BLaER1 treated with 17β-estradiol and CSF1 and Interleukin-3, amounts not matched to agents 10 nM and 100 nM (cell line): ENCODE measurements at regions not wholly inside any gene's neighbourhood (a gene's known extent, or its start where the extent isn't known, plus 50 kb on each side); places are given as distances from the start of the nearest gene placed in this dataset.
"Not testable (repeated sequence)": the region's sequence is repeated elsewhere in the genome, so short reads cannot be mapped to it uniquely, and the experiment has no call there.

Source experiments
- H3K27ac ChIP-seq, 11 experiments: shearing (Covaris generic); formaldehyde crosslinking; 2 replicates each; pipeline ENCODE4 v1.8.1; 2022
- H3K27me3 ChIP-seq, 11 experiments: shearing (Covaris generic); formaldehyde crosslinking; 2 replicates each; pipeline ENCODE4 v1.8.1; 2022
- H3K36me3 ChIP-seq, 11 experiments: shearing (Covaris generic); formaldehyde crosslinking; 2 replicates each; pipeline ENCODE4 v1.8.1; 2022
- H3K4me1 ChIP-seq, 10 experiments: shearing (Covaris generic); formaldehyde crosslinking; 2 replicates each; pipeline ENCODE4 v1.8.1; 2022
- H3K4me2 ChIP-seq, 11 experiments: shearing (Covaris generic); formaldehyde crosslinking; 2 replicates each; pipeline ENCODE4 v1.8.1; 2022
- H3K4me3 ChIP-seq, 10 experiments: shearing (Covaris generic); formaldehyde crosslinking; 2 replicates each; pipeline ENCODE4 v1.8.1; 2022
- H3K9ac ChIP-seq, 11 experiments: shearing (Covaris generic); formaldehyde crosslinking; 2 replicates each; pipeline ENCODE4 v1.8.1; 2022
- H3K9me3 ChIP-seq, 11 experiments: shearing (Covaris generic); formaldehyde crosslinking; replicated peaks in 1 of 11; 2 replicates each; pipeline ENCODE4 v1.8.1; 2022
- H4K20me1 ChIP-seq, 11 experiments: shearing (Covaris generic); formaldehyde crosslinking; 2 replicates each; pipeline ENCODE4 v1.8.1; 2022
- Cebpa-rat ChIP-seq, 11 experiments: shearing (Covaris generic); IDR thresholded peaks; 2 replicates each; pipeline ENCODE4 v1.8.1; 2022

DNA sequence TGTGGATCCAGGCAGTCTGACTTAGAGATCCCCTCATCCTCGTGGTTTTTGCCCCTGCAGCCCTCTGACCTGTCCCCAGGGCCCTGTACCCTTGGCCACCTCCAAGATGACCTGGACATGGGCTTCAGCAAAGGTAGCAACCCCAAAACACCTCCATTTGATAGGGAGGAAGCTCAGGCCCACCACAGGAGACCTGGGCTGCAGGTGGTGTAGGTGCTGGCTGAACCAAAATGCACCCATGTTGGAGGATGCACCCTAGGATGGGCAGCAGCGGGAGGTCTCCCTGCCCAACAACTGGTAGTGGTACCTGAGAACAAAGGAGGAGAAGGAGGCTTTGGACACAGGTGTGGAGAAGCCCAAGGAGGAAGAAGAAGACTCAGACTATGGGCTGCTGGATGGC, 188.7 kb downstream of the ZNF716 start:
- no peak overlapping the region for H3K9ac ChIP-seq

GRCh38 chr7:57641521-57642067, 191.6 kb downstream of the ZNF716 start:
- TF ChIP-seq Cebpa-rat (IDR thresholded peaks at IDR 0.05) = no peak
- no peak overlapping the region for H3K27ac ChIP-seq
- no peaks in the 10 kb centered on the region for H3K27me3 ChIP-seq
- no peaks in the 10 kb centered on the region for H4K20me1 ChIP-seq
- no peak overlapping the region for H3K9ac ChIP-seq
- no peak overlapping the region for H3K4me2 ChIP-seq
- peaks cover 10 to 12% (median 11%) of the 10 kb centered on the region in 11 experiments for H3K9me3 ChIP-seq
- H3K36me3 ChIP-seq = no peaks in the 10 kb centered on the region
- no peaks in the 10 kb centered on the region for H3K4me1 ChIP-seq
- H3K4me3 ChIP-seq = no peak overlapping the region

More for the DNA sequence above, 188.7 kb downstream of the ZNF716 start:
- Histone ChIP-seq H3K4me2 (no peak overlapping the region), H3K9me3 (no peaks in the 10 kb centered on the region), H3K27ac (no peak overlapping the region), H4K20me1 (no peaks in the 10 kb centered on the region), H3K4me1 (no peaks in the 10 kb centered on the region), H3K36me3 (no peaks in the 10 kb centered on the region), H3K4me3 (no peak overlapping the region), H3K27me3 (no peaks in the 10 kb centered on the region)
- no peak for TF ChIP-seq Cebpa-rat (IDR thresholded peaks at IDR 0.05)

DNA sequence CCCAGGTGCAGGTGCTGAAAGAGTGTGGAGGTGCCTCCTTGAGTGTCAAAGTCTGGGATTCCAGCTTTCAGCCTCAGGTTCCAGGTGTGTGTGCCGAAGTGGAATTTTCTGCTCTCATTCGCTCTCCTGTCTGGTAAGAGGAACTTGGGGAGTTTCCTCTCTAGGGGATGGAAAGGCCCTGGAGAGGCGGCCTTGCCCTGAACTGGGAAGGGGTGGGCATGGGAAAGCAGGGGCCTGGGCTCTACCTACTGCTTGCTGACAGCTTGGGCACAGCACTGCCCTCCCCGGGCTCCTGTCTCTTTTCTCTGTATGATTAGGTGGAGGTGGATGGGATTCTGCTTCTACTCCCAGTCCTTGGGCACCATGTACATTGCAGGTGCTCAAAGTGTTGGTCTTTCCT, 192.8 kb downstream of the ZNF716 start:
- Histone ChIP-seq H3K4me2 (no peak overlapping the region), H3K4me3 (no peak overlapping the region), H3K9ac (no peak overlapping the region), H3K36me3 (no peaks in the 10 kb centered on the region), H3K27ac (no peak overlapping the region), H3K4me1 (no peaks in the 10 kb centered on the region), H3K27me3 (no peaks in the 10 kb centered on the region), H4K20me1 (no peaks in the 10 kb centered on the region), H3K9me3 (peaks cover 21 to 24% (median 22%) of the 10 kb centered on the region in 11 experiments)
- no peak for TF ChIP-seq Cebpa-rat (IDR thresholded peaks at IDR 0.05)

- no peak overlapping the region for H3K4me2 ChIP-seq
- no peaks in the 10 kb centered on the region for H3K36me3 ChIP-seq
- no peaks in the 10 kb centered on the region for H3K27me3 ChIP-seq
- no peaks in the 10 kb centered on the region for H3K4me1 ChIP-seq
- no peak overlapping the region for H3K4me3 ChIP-seq
- H3K9me3 ChIP-seq = peaks cover 49 to 60% (median 58%) of the 10 kb centered on the region in 11 experiments
- TF ChIP-seq Cebpa-rat (IDR thresholded peaks at IDR 0.05) = no peak
- no peak overlapping the region for H3K9ac ChIP-seq
- H4K20me1 ChIP-seq = no peaks in the 10 kb centered on the region
- H3K27ac ChIP-seq = no peak overlapping the region
These were observed 196.4 kb downstream of the ZNF716 start for GRCh38 chr7:57646219-57646900.

DNA sequence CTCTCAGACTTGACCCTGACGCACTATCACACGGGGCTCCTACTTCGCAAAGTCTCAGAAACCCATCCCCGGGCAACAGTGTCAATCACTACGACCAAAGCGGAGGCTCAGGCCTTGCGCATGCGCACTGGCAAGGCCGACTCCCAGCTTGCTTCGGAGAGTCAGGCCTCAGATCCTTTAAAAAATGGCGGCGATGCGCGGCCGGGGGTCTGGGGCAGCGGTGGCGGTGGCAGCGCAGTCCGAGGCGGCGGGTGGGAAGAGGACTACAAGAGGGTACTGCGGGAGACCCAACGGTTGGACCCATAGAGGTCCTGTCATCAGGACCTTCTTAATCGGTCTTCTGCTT, 196.9 kb downstream of the ZNF716 start:
- no peak for TF ChIP-seq Cebpa-rat (IDR thresholded peaks at IDR 0.05)
- H3K27ac ChIP-seq = no peak overlapping the region
- H3K4me1 ChIP-seq = no peaks in the 10 kb centered on the region
- no peak overlapping the region for H3K4me2 ChIP-seq
- H3K36me3 ChIP-seq = no peaks in the 10 kb centered on the region
- H3K9ac ChIP-seq = no peak overlapping the region
- no peaks in the 10 kb centered on the region for H3K27me3 ChIP-seq
- H3K4me3 ChIP-seq = no peak overlapping the region
- no peaks in the 10 kb centered on the region for H4K20me1 ChIP-seq
- H3K9me3 ChIP-seq = peaks cover 53 to 65% (median 63%) of the 10 kb centered on the region in 11 experiments

DNA sequence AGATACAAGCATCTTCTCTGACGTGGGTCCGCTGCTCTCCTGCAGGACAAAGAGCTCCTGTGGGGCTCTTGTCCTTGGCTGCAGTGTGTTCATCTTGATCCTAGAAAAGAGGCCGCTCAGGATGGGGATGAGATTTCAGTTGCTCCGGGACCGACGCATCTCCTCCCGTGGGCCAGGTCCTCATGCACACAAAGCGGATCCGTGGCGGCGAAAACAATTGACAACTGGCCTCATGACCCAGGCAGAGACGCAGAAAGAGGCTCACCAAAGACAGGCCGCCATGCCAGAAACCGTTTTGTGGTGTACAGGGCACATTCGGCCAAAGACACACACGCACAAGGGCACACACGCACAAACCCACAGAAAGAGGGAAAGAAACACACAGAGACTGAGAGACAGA, 200.4 kb downstream of the ZNF716 start:
- H3K9me3 ChIP-seq = peaks cover 75 to 100% (median 90%) of the 10 kb centered on the region in 11 experiments

DNA sequence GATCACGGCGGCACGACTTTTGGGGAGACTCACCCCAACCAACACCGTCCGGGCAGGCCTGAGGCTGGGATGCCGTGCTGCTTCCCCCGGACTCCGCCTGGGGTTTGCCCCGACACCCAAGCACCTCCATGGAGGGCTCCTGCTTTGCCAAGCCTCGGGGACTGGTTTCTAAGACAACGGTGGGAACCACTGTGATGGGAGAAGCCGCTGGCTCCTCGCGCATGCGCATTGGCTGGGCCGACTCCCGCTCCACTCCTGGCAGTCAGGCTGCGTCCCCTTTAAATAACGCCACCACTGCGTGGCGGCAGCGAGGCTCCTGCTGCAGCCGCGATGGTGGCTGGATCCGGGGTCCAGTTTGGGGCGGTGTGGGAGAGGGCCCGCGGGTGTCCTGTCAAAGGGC, 201.0 kb downstream of the ZNF716 start:
- Histone ChIP-seq H3K4me1 (no peaks in the 10 kb centered on the region), H3K4me2 (no peak overlapping the region), H3K27me3 (no peaks in the 10 kb centered on the region), H4K20me1 (no peaks in the 10 kb centered on the region), H3K9me3 (peaks cover 70 to 95% (median 86%) of the 10 kb centered on the region in 11 experiments), H3K27ac (no peak overlapping the region), H3K4me3 (no peak overlapping the region), H3K9ac (no peak overlapping the region), H3K36me3 (no peaks in the 10 kb centered on the region)
- TF ChIP-seq Cebpa-rat (IDR thresholded peaks at IDR 0.05) = no peak

More for the DNA sequence above, 200.4 kb downstream of the ZNF716 start:
- H3K4me1 ChIP-seq, H4K20me1 ChIP-seq, H3K27me3 ChIP-seq, H3K4me2 ChIP-seq, H3K36me3 ChIP-seq, H3K4me3 ChIP-seq, H3K9ac ChIP-seq, H3K27ac ChIP-seq: not testable (repeated sequence)

DNA sequence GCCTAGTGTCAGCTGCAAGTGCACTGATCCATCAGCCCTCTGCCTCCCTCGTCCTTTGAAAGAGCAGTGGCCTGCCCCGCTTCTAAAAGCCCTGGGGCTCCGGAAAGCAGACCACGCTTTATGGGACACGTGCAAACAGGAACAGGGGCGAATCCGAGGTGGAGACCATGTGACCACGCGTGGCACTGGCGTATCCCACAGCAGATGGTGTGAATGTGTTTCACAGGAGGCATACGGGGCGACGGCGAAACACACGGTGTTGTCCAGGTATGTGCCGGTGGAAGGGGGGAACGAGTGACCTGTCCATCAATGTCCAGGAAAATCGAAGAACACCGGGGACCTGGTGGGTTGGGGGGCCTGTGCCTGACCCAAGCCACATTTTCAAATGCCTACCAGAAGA, 201.6 kb downstream of the ZNF716 start:
- H4K20me1 ChIP-seq, H3K36me3 ChIP-seq, H3K27me3 ChIP-seq, H3K27ac ChIP-seq, H3K4me2 ChIP-seq, H3K4me1 ChIP-seq, H3K9ac ChIP-seq, H3K4me3 ChIP-seq: not testable (repeated sequence)
- H3K9me3 ChIP-seq = peaks cover 64 to 89% (median 80%) of the 10 kb centered on the region in 11 experiments

- no peak overlapping the region for H3K4me3 ChIP-seq
- no peaks in the 10 kb centered on the region for H3K36me3 ChIP-seq
- H3K27me3 ChIP-seq = no peaks in the 10 kb centered on the region
- no peak overlapping the region for H3K9ac ChIP-seq
- H3K9me3 ChIP-seq = peaks cover 47 to 73% (median 62%) of the 10 kb centered on the region in 11 experiments; a peak in 21 of 22 replicates
- no peak overlapping the region for H3K27ac ChIP-seq
- H3K4me2 ChIP-seq = no peak overlapping the region
- no peaks in the 10 kb centered on the region for H3K4me1 ChIP-seq
- TF ChIP-seq Cebpa-rat (IDR thresholded peaks at IDR 0.05) = no peak
- H4K20me1 ChIP-seq = no peaks in the 10 kb centered on the region
These were observed 203.4 kb downstream of the ZNF716 start for GRCh38 chr7:57653262-57653830.

DNA sequence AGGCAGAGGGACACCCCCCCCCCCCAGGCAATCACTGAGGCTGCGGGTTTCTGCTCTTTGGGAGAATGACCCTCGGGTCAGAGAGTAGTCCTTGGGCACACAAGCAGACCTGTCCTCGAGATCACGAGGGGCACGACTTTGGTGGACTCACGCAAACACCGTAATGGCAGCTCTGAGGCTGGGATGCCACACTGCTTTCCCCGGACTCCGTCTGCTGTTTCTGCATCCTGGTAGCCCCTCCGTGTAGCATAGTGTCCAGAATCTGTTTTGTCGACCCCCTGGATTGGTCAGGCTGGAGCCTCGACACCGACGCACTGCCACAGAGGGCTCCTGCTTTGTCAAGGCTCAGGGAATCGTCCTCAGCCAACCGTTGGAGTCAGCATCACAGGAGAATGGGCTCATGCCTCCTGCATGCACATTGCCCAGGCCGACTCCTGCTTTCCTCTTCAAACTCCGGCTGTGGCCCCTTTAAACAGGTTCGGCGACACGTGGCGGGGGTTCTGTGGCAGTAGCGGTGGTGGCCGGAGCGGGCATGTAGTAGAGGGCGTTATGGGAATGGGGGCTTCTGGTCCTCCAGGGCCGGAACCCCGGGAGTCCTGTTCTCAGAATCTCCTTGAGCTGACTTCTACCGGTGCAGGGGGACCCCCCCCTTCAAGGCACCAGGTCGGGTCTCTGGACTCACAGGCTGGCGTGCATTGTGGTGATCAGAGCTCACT, 205.3 kb downstream of the ZNF716 start:
- H4K20me1 ChIP-seq, H3K4me3 ChIP-seq, H3K4me2 ChIP-seq, H3K36me3 ChIP-seq, H3K9ac ChIP-seq, H3K27ac ChIP-seq, H3K4me1 ChIP-seq, H3K27me3 ChIP-seq: not testable (repeated sequence)
- H3K9me3 ChIP-seq = peaks cover 49 to 72% (median 62%) of the 10 kb centered on the region in 11 experiments

GRCh38 chr7:57659226-57659625, 209.2 kb downstream of the ZNF716 start:
- H3K4me1 ChIP-seq, H3K27ac ChIP-seq, H3K27me3 ChIP-seq, H3K9ac ChIP-seq, H3K4me2 ChIP-seq, H4K20me1 ChIP-seq, H3K36me3 ChIP-seq, H3K4me3 ChIP-seq: not testable (repeated sequence)
- peaks cover 16 to 36% (median 27%) of the 10 kb centered on the region in 11 experiments for H3K9me3 ChIP-seq

- H3K9me3 ChIP-seq, H3K36me3 ChIP-seq, H3K4me3 ChIP-seq, H3K27me3 ChIP-seq, H3K4me1 ChIP-seq, H3K4me2 ChIP-seq, H3K9ac ChIP-seq, H3K27ac ChIP-seq, H4K20me1 ChIP-seq: not testable (repeated sequence)
These were observed 227.0 kb downstream of the ZNF716 start for GRCh38 chr7:57676928-57677327.
